ENCODE measurements at regions not wholly inside any gene's neighbourhood (a gene's known extent, or its start where the extent isn't known, plus 50 kb on each side); places are given as distances from the start of the nearest gene placed in this dataset.

GRCh38 chr10:31606841-31607240 is 287.8 kb downstream of the ZEB1 start:
- no peak for DNase-seq (ENCODE audit: low read depth)

- DNase-seq (ENCODE audit: low read depth) = peak; percentile 7
These were observed 287.0 kb downstream of the ZEB1 start for GRCh38 chr10:31605861-31606525.

GRCh38 chr10:31605426-31605825 is 286.4 kb downstream of the ZEB1 start:
- no peak for DNase-seq (ENCODE audit: low read depth)

GRCh38 chr10:31604646-31605170 is 285.7 kb downstream of the ZEB1 start:
- peak; percentile 19 for DNase-seq (ENCODE audit: low read depth)

GRCh38 chr10:31604096-31604495 is 285.1 kb downstream of the ZEB1 start:
- peak; percentile 12 for DNase-seq (ENCODE audit: low read depth)

- peak; percentile 88 for DNase-seq (ENCODE audit: low read depth)
These were observed 284.4 kb downstream of the ZEB1 start for GRCh38 chr10:31603235-31604087.

- DNase-seq (ENCODE audit: low read depth) = peak; percentile 64
These were observed 283.7 kb downstream of the ZEB1 start for GRCh38 chr10:31602541-31603234.

GRCh38 chr10:31601136-31601535 is 282.1 kb downstream of the ZEB1 start:
- no peak for DNase-seq (ENCODE audit: low read depth)

GRCh38 chr10:31599626-31600504 is 280.8 kb downstream of the ZEB1 start:
- DNase-seq (ENCODE audit: low read depth) = peak; percentile 40

- no peak for DNase-seq (ENCODE audit: low read depth)
These were observed 277.7 kb downstream of the ZEB1 start for GRCh38 chr10:31596765-31597164.

- no peak for DNase-seq (ENCODE audit: low read depth)
These were observed 277.0 kb downstream of the ZEB1 start for GRCh38 chr10:31595992-31596391.

- no peak for DNase-seq (ENCODE audit: low read depth)
These were observed 275.4 kb downstream of the ZEB1 start for GRCh38 chr10:31594347-31594873.

GRCh38 chr10:31593124-31593523 is 274.1 kb downstream of the ZEB1 start:
- DNase-seq (ENCODE audit: low read depth) = no peak

GRCh38 chr10:31591569-31591968 is 272.6 kb downstream of the ZEB1 start:
- no peak for DNase-seq (ENCODE audit: low read depth)

GRCh38 chr10:31590023-31590800 is 271.2 kb downstream of the ZEB1 start:
- no peak for DNase-seq (ENCODE audit: low read depth)

- DNase-seq (ENCODE audit: low read depth) = no peak
These were observed 268.7 kb downstream of the ZEB1 start for GRCh38 chr10:31587691-31588090.

- DNase-seq (ENCODE audit: low read depth) = no peak
These were observed 268.0 kb downstream of the ZEB1 start for GRCh38 chr10:31586723-31587638.

- DNase-seq (ENCODE audit: low read depth) = no peak
These were observed 265.9 kb downstream of the ZEB1 start for GRCh38 chr10:31584876-31585275.

- DNase-seq (ENCODE audit: low read depth) = no peak
These were observed 265.1 kb downstream of the ZEB1 start for GRCh38 chr10:31584098-31584631.
